IMR-90 (cell line): ENCODE measurements at regions not wholly inside any gene's neighbourhood (a gene's known extent, or its start where the extent isn't known, plus 50 kb on each side); places are given as distances from the start of the nearest gene placed in this dataset.

Source experiments
- ATAC-seq: fragments of 200-7000 bp; cut with Tn5 transposase; 2 replicates; pipeline ENCODE4 v1.9.1; 2020; ENCODE audit warnings: low read depth, mild to moderate bottlenecking, moderate library complexity
- BruUV-seq: library from RNA; stranded (reverse); fragments of 400-500 nt; replicated peaks from 2 replicates; lab custom pipeline; 2021; lab: Mats Ljungman, UMichigan
- CTCF ChIA-PET: fragments of 300-600 bp; formaldehyde crosslinking; extraction: SDS; loops from one replicate; lab custom pipeline; 2021; ENCODE audit warnings: antibody characterized with exemption; lab: Yijun Ruan, JAX
- POLR2A ChIA-PET: fragments of 300-600 bp; sonication (Branson Sonifier 250); formaldehyde crosslinking; loops from one replicate; lab custom pipeline; 2022; ENCODE audit warnings: antibody characterized with exemption; ENCODE audit not compliant: unreplicated experiment; lab: Charles Lee
- DNase-seq: peaks from one replicate; pipeline ENCODE4 v3.0.0; 2013
- H2AFZ ChIP-seq: replicated peaks from 2 replicates; pipeline ENCODE3; 2013; ENCODE audit warnings: low read length, mild to moderate bottlenecking; ENCODE audit not compliant: poor library complexity
- H2AK5ac ChIP-seq: 2 replicates; pipeline ENCODE4 v1.6.1; 2013; ENCODE audit warnings: low read depth, low read length, inconsistent platforms
- H2AK9ac ChIP-seq: replicated peaks from 2 replicates; pipeline ENCODE3; 2013; ENCODE audit warnings: mild to moderate bottlenecking, low read depth, low read length, moderate library complexity; ENCODE audit not compliant: poor library complexity
- H2BK120ac ChIP-seq: 2 replicates; pipeline ENCODE4 v1.6.1; 2013; ENCODE audit warnings: low read depth, low read length, inconsistent platforms
- H2BK15ac ChIP-seq: 3 replicates; pipeline ENCODE4 v1.6.1; 2013; ENCODE audit warnings: low read depth, low read length, inconsistent platforms
- H2BK20ac ChIP-seq: 2 replicates; pipeline ENCODE4 v1.6.1; 2013; ENCODE audit warnings: low read depth, mild to moderate bottlenecking, inconsistent platforms, low read length, moderate library complexity
- H2BK5ac ChIP-seq: 2 replicates; pipeline ENCODE4 v1.6.1; 2013; ENCODE audit warnings: mild to moderate bottlenecking, low read depth, low read length, inconsistent platforms; ENCODE audit not compliant: poor library complexity, severe bottlenecking
- H3K14ac ChIP-seq: replicated peaks from 2 replicates; pipeline ENCODE4 v1.6.1; 2013; ENCODE audit warnings: low read depth, low read length, inconsistent platforms
- H3K18ac ChIP-seq: 2 replicates; pipeline ENCODE4 v1.6.1; 2013; ENCODE audit warnings: low read depth, low read length, control low read depth
- H3K23ac ChIP-seq: 2 replicates; pipeline ENCODE4 v1.6.1; 2013; ENCODE audit warnings: low read depth, low read length, inconsistent platforms
- H3K27ac ChIP-seq: 2 replicates; pipeline ENCODE4 v1.5.1; 2013; ENCODE audit warnings: mild to moderate bottlenecking, control low read depth, low read length; ENCODE audit not compliant: insufficient read depth
- H3K27me3 ChIP-seq: 2 replicates; pipeline ENCODE4 v1.6.1; 2013; ENCODE audit warnings: low read length; ENCODE audit not compliant: control insufficient read depth, insufficient read depth
- H3K36me3 ChIP-seq: 2 replicates; pipeline ENCODE4 v1.6.1; 2013; ENCODE audit warnings: low read length, mixed read lengths; ENCODE audit not compliant: control insufficient read depth, insufficient read depth
- H3K4ac ChIP-seq: 2 replicates; pipeline ENCODE4 v1.6.1; 2013; ENCODE audit warnings: low read depth, low read length, inconsistent platforms
- H3K4me1 ChIP-seq: 2 replicates; pipeline ENCODE4 v1.6.1; 2013; ENCODE audit warnings: low read length, mixed read lengths; ENCODE audit not compliant: control insufficient read depth, insufficient read depth
- H3K4me2 ChIP-seq: 2 replicates; pipeline ENCODE4 v1.6.1; 2013; ENCODE audit warnings: low read depth, mild to moderate bottlenecking, control low read depth, low read length, moderate library complexity
- H3K4me3 ChIP-seq: 2 replicates; pipeline ENCODE4 v1.5.1; 2013; ENCODE audit warnings: low read depth, mild to moderate bottlenecking, control low read depth, low read length, moderate library complexity; ENCODE audit not compliant: insufficient read depth
- H3K56ac ChIP-seq: 2 replicates; pipeline ENCODE4 v1.6.1; 2013; ENCODE audit warnings: low read length, inconsistent platforms; ENCODE audit not compliant: insufficient read depth; ENCODE audit errors: extremely low read depth
- H3K79me1 ChIP-seq, 2 experiments: 2 replicates each; pipeline ENCODE4 v1.6.1; 2013; ENCODE audit warnings: low read length in 2 of 2, inconsistent platforms in 1 of 2, low read depth in 1 of 2
- H3K9ac ChIP-seq: 2 replicates; pipeline ENCODE4 v1.6.1; 2013; ENCODE audit warnings: low read depth, low read length, control low read depth
- H3K9me1 ChIP-seq: 2 replicates; pipeline ENCODE4 v1.6.1; 2013; ENCODE audit warnings: low read length, inconsistent platforms; ENCODE audit not compliant: insufficient read depth
- H3K9me3 ChIP-seq: 2 replicates; pipeline ENCODE4 v1.6.1; 2013; ENCODE audit warnings: low read length; ENCODE audit not compliant: control insufficient read depth, insufficient read depth
- H4K20me1 ChIP-seq: 2 replicates; pipeline ENCODE4 v1.6.1; 2013; ENCODE audit warnings: low read length, inconsistent platforms; ENCODE audit not compliant: insufficient read depth
- H4K5ac ChIP-seq: 2 replicates; pipeline ENCODE4 v1.6.1; 2013; ENCODE audit warnings: mild to moderate bottlenecking, low read depth, low read length, control low read depth
- H4K8ac ChIP-seq, 2 experiments: 2 replicates each; pipeline ENCODE4 v1.6.1; 2013; ENCODE audit warnings: low read depth in 2 of 2, low read length in 2 of 2, control low read depth in 1 of 2, inconsistent platforms in 1 of 2
- H4K91ac ChIP-seq: 2 replicates; pipeline ENCODE4 v1.6.1; 2013; ENCODE audit warnings: low read depth, low read length, inconsistent platforms; ENCODE audit not compliant: insufficient read depth
- CEBPB ChIP-seq: IDR thresholded peaks from 2 replicates; pipeline ENCODE4 v1.6.1; 2012; ENCODE audit warnings: low read depth, low read length, improper control_type of control experiment
- CHD1 ChIP-seq: IDR thresholded peaks from 2 replicates; pipeline ENCODE4 v1.6.1; 2012; ENCODE audit warnings: low read depth, low read length, improper control_type of control experiment
- FOS ChIP-seq: fragments of 150-350 bp; IDR thresholded peaks from 2 replicates; pipeline ENCODE4 v1.6.1; 2016; ENCODE audit warnings: low read depth, low read length
- MAFK ChIP-seq: IDR thresholded peaks from 2 replicates; pipeline ENCODE4 v1.6.1; 2012; ENCODE audit warnings: low read depth, low read length, improper control_type of control experiment
- MXI1 ChIP-seq: IDR thresholded peaks from 2 replicates; pipeline ENCODE4 v1.6.1; 2012; ENCODE audit warnings: low read depth, mild to moderate bottlenecking, low read length, moderate library complexity, borderline replicate concordance
- POLR2A ChIP-seq: IDR thresholded peaks from 2 replicates; pipeline ENCODE4 v1.6.1; 2012; ENCODE audit warnings: mild to moderate bottlenecking, low read depth, low read length
- RCOR1 ChIP-seq: IDR thresholded peaks from 2 replicates; pipeline ENCODE4 v1.6.1; 2012; ENCODE audit warnings: mild to moderate bottlenecking, low read length, improper control_type of control experiment; ENCODE audit not compliant: insufficient replicate concordance
- SMC3 ChIP-seq: fragments of 150-350 bp; IDR thresholded peaks from 2 replicates; pipeline ENCODE4 v1.6.1; 2016; ENCODE audit warnings: low read depth, mild to moderate bottlenecking, antibody characterized with exemption, low read length, moderate library complexity
- USF2 ChIP-seq: fragments of 150-350 bp; IDR thresholded peaks from 2 replicates; pipeline ENCODE4 v1.6.1; 2017; ENCODE audit warnings: mild to moderate bottlenecking, antibody characterized with exemption, low read length, low read depth
- WGBS, 2 experiments: methylation state at CpG; one replicate each; pipeline versions ENCODE4 v1.1.5 to v1.1.7; 2013; ENCODE audit warnings: missing lambda C conversion rate in 2 of 2; ENCODE audit not compliant: insufficient read length in 1 of 2; ENCODE audit errors: extremely low coverage in 2 of 2; 5-methylcytosine and 5-hydroxymethylcytosine counted together
- dilution Hi-C: fragments of 300-500 bp; cut with HindIII; formaldehyde crosslinking; loops from one replicate; pipeline ENCODE4 v1.14.3; 2018; ENCODE audit warnings: low sequenced_read_pairs; ENCODE audit not compliant: unreplicated experiment
- in situ Hi-C: fragments of 300-500 bp; cut with MboI; formaldehyde crosslinking; loops from 3 replicates; pipeline ENCODE4 v1.14.3; 2019; ENCODE audit warnings: low sequenced_read_pairs, inconsistent platforms, mixed read lengths
- intact Hi-C: fragments of 100-400 bp; cut with micrococcal nuclease; formaldehyde crosslinking; loops from 2 replicates; pipeline ENCODE4 v1.10.0; 2022
- TF ChIP-seq, protein P1 (sequence below): fragments of 150-350 bp; IDR thresholded peaks from 2 replicates; pipeline ENCODE4 v1.6.1; 2016; ENCODE audit warnings: low read depth, mild to moderate bottlenecking, low read length, moderate library complexity, borderline replicate concordance
- TF ChIP-seq, protein P2 (sequence below): conservative IDR thresholded peaks from 2 replicates; pipeline ENCODE4 v1.5.1; 2012; ENCODE audit warnings: mild to moderate bottlenecking, low read depth, low read length, improper control_type of control experiment

GRCh38 chr13:40192858-40193257, 473.6 kb downstream of the FOXO1 start:
- H3K9me1 ChIP-seq: no peaks in the 10 kb centered on the region
- no peaks in the 10 kb centered on the region for H4K20me1 ChIP-seq
- H3K79me1 ChIP-seq: no peaks in the 10 kb centered on the region
- no peak overlapping the region for H2BK20ac ChIP-seq
- H3K56ac ChIP-seq: no peak overlapping the region
- dilution Hi-C loops: no loop called here
- H3K14ac ChIP-seq: no peak overlapping the region
- no peak overlapping the region for H2BK120ac ChIP-seq
- no peak overlapping the region for H3K9ac ChIP-seq
- ChIA-PET POLR2A (no interaction called here), CTCF (no interaction called here)
- H3K18ac ChIP-seq: no peak overlapping the region
- H2AFZ ChIP-seq: no peak overlapping the region
- no peak for ATAC-seq
- no peak for DNase-seq
- no peak overlapping the region for H3K4ac ChIP-seq
- no peak overlapping the region for H4K5ac ChIP-seq
- H3K27ac ChIP-seq: no peak overlapping the region
- no peaks in the 10 kb centered on the region for H3K9me3 ChIP-seq
- BruUV-seq: no TSS peak
- H3K23ac ChIP-seq: no peak overlapping the region
- H3K4me3 ChIP-seq: no peak overlapping the region
- H3K4me2 ChIP-seq: no peak overlapping the region
- H2BK15ac ChIP-seq: no peak overlapping the region
- H3K27me3 ChIP-seq: no peaks in the 10 kb centered on the region
- H4K8ac ChIP-seq: no peak overlapping the region
- H2AK9ac ChIP-seq: no peak overlapping the region
- H2BK5ac ChIP-seq: no peak overlapping the region
- in situ Hi-C loops: no loop called here
- no CpG with 5 or more reads among the region's 7 CpGs for WGBS, 2 experiments
- intact Hi-C loops: no loop called here
- no peaks in the 10 kb centered on the region for H3K36me3 ChIP-seq
- H3K4me1 ChIP-seq: no peaks in the 10 kb centered on the region
- no peak overlapping the region for H4K91ac ChIP-seq
- no peak for TF ChIP-seq CHD1
- TF ChIP-seq, protein P1, sequence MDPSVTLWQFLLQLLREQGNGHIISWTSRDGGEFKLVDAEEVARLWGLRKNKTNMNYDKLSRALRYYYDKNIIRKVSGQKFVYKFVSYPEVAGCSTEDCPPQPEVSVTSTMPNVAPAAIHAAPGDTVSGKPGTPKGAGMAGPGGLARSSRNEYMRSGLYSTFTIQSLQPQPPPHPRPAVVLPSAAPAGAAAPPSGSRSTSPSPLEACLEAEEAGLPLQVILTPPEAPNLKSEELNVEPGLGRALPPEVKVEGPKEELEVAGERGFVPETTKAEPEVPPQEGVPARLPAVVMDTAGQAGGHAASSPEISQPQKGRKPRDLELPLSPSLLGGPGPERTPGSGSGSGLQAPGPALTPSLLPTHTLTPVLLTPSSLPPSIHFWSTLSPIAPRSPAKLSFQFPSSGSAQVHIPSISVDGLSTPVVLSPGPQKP: no peak
- no peak for TF ChIP-seq MXI1
- TF ChIP-seq, protein P2, sequence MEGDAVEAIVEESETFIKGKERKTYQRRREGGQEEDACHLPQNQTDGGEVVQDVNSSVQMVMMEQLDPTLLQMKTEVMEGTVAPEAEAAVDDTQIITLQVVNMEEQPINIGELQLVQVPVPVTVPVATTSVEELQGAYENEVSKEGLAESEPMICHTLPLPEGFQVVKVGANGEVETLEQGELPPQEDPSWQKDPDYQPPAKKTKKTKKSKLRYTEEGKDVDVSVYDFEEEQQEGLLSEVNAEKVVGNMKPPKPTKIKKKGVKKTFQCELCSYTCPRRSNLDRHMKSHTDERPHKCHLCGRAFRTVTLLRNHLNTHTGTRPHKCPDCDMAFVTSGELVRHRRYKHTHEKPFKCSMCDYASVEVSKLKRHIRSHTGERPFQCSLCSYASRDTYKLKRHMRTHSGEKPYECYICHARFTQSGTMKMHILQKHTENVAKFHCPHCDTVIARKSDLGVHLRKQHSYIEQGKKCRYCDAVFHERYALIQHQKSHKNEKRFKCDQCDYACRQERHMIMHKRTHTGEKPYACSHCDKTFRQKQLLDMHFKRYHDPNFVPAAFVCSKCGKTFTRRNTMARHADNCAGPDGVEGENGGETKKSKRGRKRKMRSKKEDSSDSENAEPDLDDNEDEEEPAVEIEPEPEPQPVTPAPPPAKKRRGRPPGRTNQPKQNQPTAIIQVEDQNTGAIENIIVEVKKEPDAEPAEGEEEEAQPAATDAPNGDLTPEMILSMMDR: no peak
- no peak for TF ChIP-seq MAFK
- no peak for TF ChIP-seq RCOR1
- no peak for TF ChIP-seq FOS
- TF ChIP-seq POLR2A: no peak
- TF ChIP-seq USF2: no peak
- TF ChIP-seq SMC3: no peak
- no peak for TF ChIP-seq CEBPB
- no peak overlapping the region for H2AK5ac ChIP-seq
